DND-41 (cell line): ENCODE measurements at regions not wholly inside any gene's neighbourhood (a gene's known extent, or its start where the extent isn't known, plus 50 kb on each side); places are given as distances from the start of the nearest gene placed in this dataset.

Experiments used
- CTCF ChIP-seq: IDR thresholded peaks from 2 replicates; pipeline ENCODE4 v1.5.1; 2012; ENCODE audit warnings: borderline replicate concordance, low read length, moderate library complexity, mild to moderate bottlenecking; ENCODE audit not compliant: poor library complexity, severe bottlenecking; ENCODE audit errors: extremely low read depth
- EZH2 ChIP-seq: IDR thresholded peaks from 3 replicates; pipeline ENCODE4 v1.6.1; 2012; ENCODE audit warnings: borderline replicate concordance, low read depth, mild to moderate bottlenecking, moderate library complexity, low read length, inconsistent platforms; ENCODE audit not compliant: severe bottlenecking

GRCh38 chr16:59697236-59697635 is 963.1 kb upstream of the GOT2 start:
- TF ChIP-seq CTCF (no peak), EZH2 (no peak)
